ENCODE measurements at regions not wholly inside any gene's neighbourhood (a gene's known extent, or its start where the extent isn't known, plus 50 kb on each side); places are given as distances from the start of the nearest gene placed in this dataset.

GRCh38 chr3:117286488-117286887, 576.9 kb downstream of the TUSC7 start:
- Mint-ChIP-seq H3K4me3 (no peak overlapping the region), H3K27ac (no peak overlapping the region), H3K36me3 (no peaks in the 10 kb centered on the region), H3K4me1 (no peaks in the 10 kb centered on the region), H3K9me3 (peaks cover 17% of the 10 kb centered on the region)
- no peak for ATAC-seq
- DNase-seq (ENCODE audit: low spot score in 2 of 2) = no peak

- no peak for ATAC-seq
- Mint-ChIP-seq H3K4me1 (no peaks in the 10 kb centered on the region), H3K36me3 (no peaks in the 10 kb centered on the region), H3K9me3 (peaks cover 14% of the 10 kb centered on the region), H3K4me3 (no peak overlapping the region), H3K27ac (no peak overlapping the region)
- DNase-seq (ENCODE audit: low spot score in 2 of 2) = no peak
Observed at GRCh38 chr3:117287602-117288001, 578.0 kb downstream of the TUSC7 start.

- ATAC-seq (no peak), DNase-seq (ENCODE audit: low spot score in 2 of 2) (no peak)
- H3K9me3 Mint-ChIP-seq = peaks cover 16% of the 10 kb centered on the region
- no peaks in the 10 kb centered on the region for H3K36me3 Mint-ChIP-seq
- H3K27ac Mint-ChIP-seq = no peak overlapping the region
- no peaks in the 10 kb centered on the region for H3K4me1 Mint-ChIP-seq
- no peak overlapping the region for H3K4me3 Mint-ChIP-seq
Observed at GRCh38 chr3:117291476-117291875, 581.9 kb downstream of the TUSC7 start.

GRCh38 chr3:117297065-117297464, 587.5 kb downstream of the TUSC7 start:
- H3K27ac Mint-ChIP-seq = no peak overlapping the region
- no peaks in the 10 kb centered on the region for H3K36me3 Mint-ChIP-seq
- no peak for ATAC-seq
- no peak overlapping the region for H3K4me3 Mint-ChIP-seq
- H3K4me1 Mint-ChIP-seq = no peaks in the 10 kb centered on the region
- peaks cover 18% of the 10 kb centered on the region for H3K9me3 Mint-ChIP-seq
- DNase-seq (ENCODE audit: low spot score in 2 of 2) = no peak

- H3K4me3 Mint-ChIP-seq = no peak overlapping the region
- no peaks in the 10 kb centered on the region for H3K4me1 Mint-ChIP-seq
- peaks cover 18% of the 10 kb centered on the region for H3K9me3 Mint-ChIP-seq
- DNase-seq (ENCODE audit: low spot score in 2 of 2) (no peak), ATAC-seq (no peak)
- H3K27ac Mint-ChIP-seq = no peak overlapping the region
- H3K36me3 Mint-ChIP-seq = no peaks in the 10 kb centered on the region
Observed at GRCh38 chr3:117297541-117297940, 588.0 kb downstream of the TUSC7 start.

- ATAC-seq = no peak
- Mint-ChIP-seq H3K4me1 (no peaks in the 10 kb centered on the region), H3K27ac (no peak overlapping the region), H3K4me3 (no peak overlapping the region), H3K36me3 (no peaks in the 10 kb centered on the region), H3K9me3 (peaks cover 14% of the 10 kb centered on the region)
- no peak for DNase-seq (ENCODE audit: low spot score in 2 of 2)
Observed at GRCh38 chr3:117298273-117298672, 588.7 kb downstream of the TUSC7 start.

GRCh38 chr3:117302428-117302827, 592.8 kb downstream of the TUSC7 start:
- ATAC-seq = no peak
- no peaks in the 10 kb centered on the region for H3K4me1 Mint-ChIP-seq

GRCh38 chr3:117303443-117303842, 593.9 kb downstream of the TUSC7 start:
- Mint-ChIP-seq H3K4me3 (no peak overlapping the region), H3K4me1 (no peaks in the 10 kb centered on the region), H3K27ac (no peak overlapping the region), H3K36me3 (no peaks in the 10 kb centered on the region), H3K9me3 (peaks cover 21% of the 10 kb centered on the region)
- DNase-seq (ENCODE audit: low spot score in 2 of 2) = no peak
- no peak for ATAC-seq

More at GRCh38 chr3:117302428-117302827, 592.8 kb downstream of the TUSC7 start:
- Mint-ChIP-seq H3K4me3 (no peak overlapping the region), H3K36me3 (no peaks in the 10 kb centered on the region), H3K9me3 (peaks cover 17% of the 10 kb centered on the region), H3K27ac (no peak overlapping the region)
- no peak for DNase-seq (ENCODE audit: low spot score in 2 of 2)

GRCh38 chr3:117304681-117305080, 595.1 kb downstream of the TUSC7 start:
- DNase-seq (ENCODE audit: low spot score in 2 of 2) (no peak), ATAC-seq (no peak)
- Mint-ChIP-seq H3K4me3 (no peak overlapping the region), H3K27ac (no peak overlapping the region), H3K9me3 (peaks cover 14% of the 10 kb centered on the region), H3K4me1 (no peaks in the 10 kb centered on the region), H3K36me3 (no peaks in the 10 kb centered on the region)

GRCh38 chr3:117305681-117306080, 596.1 kb downstream of the TUSC7 start:
- H3K36me3 Mint-ChIP-seq = no peaks in the 10 kb centered on the region

GRCh38 chr3:117306299-117306698, 596.7 kb downstream of the TUSC7 start:
- ATAC-seq = no peak
- no peak for DNase-seq (ENCODE audit: low spot score in 2 of 2)
- Mint-ChIP-seq H3K9me3 (peaks cover 17% of the 10 kb centered on the region), H3K4me1 (no peaks in the 10 kb centered on the region), H3K36me3 (no peaks in the 10 kb centered on the region), H3K27ac (no peak overlapping the region), H3K4me3 (no peak overlapping the region)

More at GRCh38 chr3:117305681-117306080, 596.1 kb downstream of the TUSC7 start:
- Mint-ChIP-seq H3K27ac (no peak overlapping the region), H3K4me1 (no peaks in the 10 kb centered on the region), H3K9me3 (peaks cover 12% of the 10 kb centered on the region), H3K4me3 (no peak overlapping the region)
- ATAC-seq (no peak), DNase-seq (ENCODE audit: low spot score in 2 of 2) (no peak)

GRCh38 chr3:117308353-117308752, 598.8 kb downstream of the TUSC7 start:
- Mint-ChIP-seq H3K27ac (no peak overlapping the region), H3K4me1 (no peaks in the 10 kb centered on the region), H3K9me3 (peaks cover 19% of the 10 kb centered on the region), H3K4me3 (no peak overlapping the region), H3K36me3 (no peaks in the 10 kb centered on the region)
- DNase-seq (ENCODE audit: low spot score in 2 of 2) (no peak), ATAC-seq (no peak)

GRCh38 chr3:117308756-117309155, 599.2 kb downstream of the TUSC7 start:
- peaks cover 21% of the 10 kb centered on the region for H3K9me3 Mint-ChIP-seq
- H3K27ac Mint-ChIP-seq = no peak overlapping the region
- no peaks in the 10 kb centered on the region for H3K4me1 Mint-ChIP-seq
- no peak overlapping the region for H3K4me3 Mint-ChIP-seq
- H3K36me3 Mint-ChIP-seq = no peaks in the 10 kb centered on the region
- DNase-seq (ENCODE audit: low spot score in 2 of 2) (no peak), ATAC-seq (no peak)

- ATAC-seq = no peak
- no peak for DNase-seq (ENCODE audit: low spot score in 2 of 2)
- no peaks in the 10 kb centered on the region for H3K4me1 Mint-ChIP-seq
- H3K27ac Mint-ChIP-seq = no peak overlapping the region
- H3K9me3 Mint-ChIP-seq = peaks cover 26% of the 10 kb centered on the region
- no peak overlapping the region for H3K4me3 Mint-ChIP-seq
- H3K36me3 Mint-ChIP-seq = no peaks in the 10 kb centered on the region
Observed at GRCh38 chr3:117310536-117310935, 601.0 kb downstream of the TUSC7 start.

- H3K36me3 Mint-ChIP-seq = no peaks in the 10 kb centered on the region
- no peaks in the 10 kb centered on the region for H3K4me1 Mint-ChIP-seq
- no peak overlapping the region for H3K4me3 Mint-ChIP-seq
- DNase-seq (ENCODE audit: low spot score in 2 of 2) = no peak
- H3K27ac Mint-ChIP-seq = no peak overlapping the region
- H3K9me3 Mint-ChIP-seq = peaks cover 23% of the 10 kb centered on the region
- no peak for ATAC-seq
Observed at GRCh38 chr3:117314441-117315150, 605.0 kb downstream of the TUSC7 start.

GRCh38 chr3:117322866-117323265, 613.3 kb downstream of the TUSC7 start:
- no peak overlapping the region for H3K4me3 Mint-ChIP-seq

More at GRCh38 chr3:117322866-117323265, 613.3 kb downstream of the TUSC7 start:
- ATAC-seq = no peak
- H3K36me3 Mint-ChIP-seq = no peaks in the 10 kb centered on the region
- peaks cover 24% of the 10 kb centered on the region for H3K9me3 Mint-ChIP-seq
- DNase-seq (ENCODE audit: low spot score in 2 of 2) = no peak
- H3K27ac Mint-ChIP-seq = no peak overlapping the region
- H3K4me1 Mint-ChIP-seq = no peaks in the 10 kb centered on the region

Measured in stimulated activated effector memory CD8-positive, alpha-beta T cell treated with anti-CD3 and anti-CD28 coated beads, Interleukin-12 subunit alpha, Interleukin-12 subunit beta, amount 100 ng/mL, for 72 hours (primary cell).